ENCODE measurements at regions not wholly inside any gene's neighbourhood (a gene's known extent, or its start where the extent isn't known, plus 50 kb on each side); places are given as distances from the start of the nearest gene placed in this dataset.

GRCh38 chr7:80999100-80999499, 80.2 kb upstream of the SEMA3C start:
- TF ChIP-seq CTCF (conservative IDR thresholded peaks at IDR 0.05; ENCODE audit: low read depth, low read length) (no peak), EZH2 (IDR thresholded peaks at IDR 0.05; ENCODE audit: low read length, unreplicated experiment) (no peak)
